Pancreas (tissue), 10 donors: ENCODE measurements at regions not wholly inside any gene's neighbourhood (a gene's known extent, or its start where the extent isn't known, plus 50 kb on each side); places are given as distances from the start of the nearest gene placed in this dataset.

Experiments
- ATAC-seq, 4 donors: fragments of 200-7000 bp; cut with Tn5 transposase; one replicate each; pipeline versions ENCODE4 v1.8.0 to v1.9.1; 2020; ENCODE audit warnings: mild to moderate bottlenecking in 4 of 4, moderate library complexity in 4 of 4
- DNase-seq, 6 donors: peaks; one replicate each; pipeline ENCODE4 v3.0.0-alpha.2; 2020
- FAIRE-seq: peaks from 2 replicates; lab custom pipeline; 2012; peaks lifted over from hg19 to GRCh38; lab: Jason Lieb, UNC
- H3K27ac ChIP-seq, 4 donors: fragments of 200-600 bp; sonication (generic); 1 replicate in 3 of 4; 2 replicates in 1 of 4; pipeline versions ENCODE4 v1.5.0 to v1.8.0; 2020
- H3K27me3 ChIP-seq, 4 donors: fragments of 200-600 bp; one replicate each; pipeline ENCODE4 v1.8.0; 2021
- H3K36me3 ChIP-seq, 3 donors: fragments of 200-600 bp; sonication (generic) in 1 of 3; one replicate each; pipeline versions ENCODE4 v1.5.0 to v1.8.0; 2020 to 2021
- H3K4me1 ChIP-seq, 3 donors: fragments of 200-600 bp; one replicate each; pipeline ENCODE4 v1.8.0; 2021
- H3K4me3 ChIP-seq, 4 donors: fragments of 200-600 bp; sonication (generic) in 2 of 4; one replicate each; pipeline versions ENCODE4 v1.5.0 to v1.8.0; 2020 to 2021
- H3K9me3 ChIP-seq, 4 donors: fragments of 200-600 bp; one replicate each; pipeline ENCODE4 v1.8.0; 2021
- WGBS, 2 donors: extraction: QIAGEN DNeasy Blood & Tissue Kit; methylation state at CpG; one replicate each; pipeline ENCODE4 v1.1.7; 2013; 5-methylcytosine and 5-hydroxymethylcytosine counted together
- intact Hi-C, 3 donors: fragments of 100-400 bp; cut with DNase I; formaldehyde crosslinking; loops; one replicate each; pipeline versions ENCODE4 v1.11.1 to v1.14.2; 2022
- TF ChIP-seq, protein P1 (sequence below), 4 donors: fragments of 200-600 bp; sonication (generic) in 3 of 4; IDR thresholded peaks; one replicate each; pipeline versions ENCODE4 v1.5.0 to v1.8.0; 2021; ENCODE audit warnings: antibody characterized with exemption in 4 of 4
- donor health status: healthy with polysubstance abuse.
- donor health status: DM: no; HTN: no; CAD: no; lungs with moderate emphysema.
- donor health status: DM: no; HTN: no; CAD: no.
- donor health status: control.
- donor health status: control.
- donor health status: Bipolar disorder and iron deficiency.
- donor health status: DM: yes; HTN: yes; CAD: no.
- donor health status: DM: no; HTN: no; CAD: no.
- donor health status: DM: no; HTN: no; CAD: no.
- donor health status: DM: yes; HTN: yes; CAD: no.

DNA sequence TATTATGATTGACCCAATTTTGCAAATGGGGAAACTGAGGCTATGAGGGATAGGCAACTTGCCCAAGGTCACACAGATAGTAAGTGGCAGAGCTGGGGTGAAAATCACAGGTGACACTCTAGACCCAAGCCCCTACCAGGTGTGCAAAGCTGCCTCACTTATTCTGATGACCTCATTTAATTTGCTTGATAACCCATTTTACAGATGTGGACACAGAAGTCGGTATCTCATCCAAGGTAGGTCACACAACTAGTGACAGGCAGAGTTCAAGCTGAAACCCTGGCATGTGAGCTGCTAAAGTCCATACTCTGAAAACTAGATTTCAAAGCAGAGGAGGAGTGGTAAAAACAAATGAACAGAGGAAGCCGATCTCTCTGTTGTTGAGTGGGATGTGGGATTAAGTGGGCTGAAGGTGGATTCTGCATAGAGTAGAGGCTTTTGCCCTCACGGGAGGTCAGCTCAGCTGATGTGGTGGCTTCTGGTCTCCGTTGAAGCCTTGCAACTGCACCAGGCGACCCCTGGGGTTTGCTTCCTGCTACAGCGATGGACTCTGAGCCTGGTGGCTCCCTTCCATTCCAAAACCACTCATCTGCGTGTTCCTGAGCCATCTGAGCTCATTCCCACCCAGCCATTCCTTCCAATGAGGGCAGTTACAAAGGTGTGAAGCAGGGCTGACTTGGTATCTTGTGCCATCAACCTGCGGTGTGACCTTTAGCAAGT, 164.3 kb upstream of the FHL2 start:
- ATAC-seq (no peak), FAIRE-seq (no peak), DNase-seq (no peak)
- TF ChIP-seq, protein P1, sequence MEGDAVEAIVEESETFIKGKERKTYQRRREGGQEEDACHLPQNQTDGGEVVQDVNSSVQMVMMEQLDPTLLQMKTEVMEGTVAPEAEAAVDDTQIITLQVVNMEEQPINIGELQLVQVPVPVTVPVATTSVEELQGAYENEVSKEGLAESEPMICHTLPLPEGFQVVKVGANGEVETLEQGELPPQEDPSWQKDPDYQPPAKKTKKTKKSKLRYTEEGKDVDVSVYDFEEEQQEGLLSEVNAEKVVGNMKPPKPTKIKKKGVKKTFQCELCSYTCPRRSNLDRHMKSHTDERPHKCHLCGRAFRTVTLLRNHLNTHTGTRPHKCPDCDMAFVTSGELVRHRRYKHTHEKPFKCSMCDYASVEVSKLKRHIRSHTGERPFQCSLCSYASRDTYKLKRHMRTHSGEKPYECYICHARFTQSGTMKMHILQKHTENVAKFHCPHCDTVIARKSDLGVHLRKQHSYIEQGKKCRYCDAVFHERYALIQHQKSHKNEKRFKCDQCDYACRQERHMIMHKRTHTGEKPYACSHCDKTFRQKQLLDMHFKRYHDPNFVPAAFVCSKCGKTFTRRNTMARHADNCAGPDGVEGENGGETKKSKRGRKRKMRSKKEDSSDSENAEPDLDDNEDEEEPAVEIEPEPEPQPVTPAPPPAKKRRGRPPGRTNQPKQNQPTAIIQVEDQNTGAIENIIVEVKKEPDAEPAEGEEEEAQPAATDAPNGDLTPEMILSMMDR (IDR thresholded peaks at IDR 0.05): no peak
- H3K4me3 ChIP-seq: no peak overlapping the region
- 65 to 72% methylated on average over 8 of the region's 8 CpGs for WGBS, 2 donors
- H3K27ac ChIP-seq: no peak overlapping the region
- H3K36me3 ChIP-seq: no peaks in the 10 kb centered on the region
- H3K4me1 ChIP-seq: no peaks in the 10 kb centered on the region
- no peaks in the 10 kb centered on the region for H3K27me3 ChIP-seq
- H3K9me3 ChIP-seq: no peaks in the 10 kb centered on the region
- intact Hi-C loops: no loop called here

DNA sequence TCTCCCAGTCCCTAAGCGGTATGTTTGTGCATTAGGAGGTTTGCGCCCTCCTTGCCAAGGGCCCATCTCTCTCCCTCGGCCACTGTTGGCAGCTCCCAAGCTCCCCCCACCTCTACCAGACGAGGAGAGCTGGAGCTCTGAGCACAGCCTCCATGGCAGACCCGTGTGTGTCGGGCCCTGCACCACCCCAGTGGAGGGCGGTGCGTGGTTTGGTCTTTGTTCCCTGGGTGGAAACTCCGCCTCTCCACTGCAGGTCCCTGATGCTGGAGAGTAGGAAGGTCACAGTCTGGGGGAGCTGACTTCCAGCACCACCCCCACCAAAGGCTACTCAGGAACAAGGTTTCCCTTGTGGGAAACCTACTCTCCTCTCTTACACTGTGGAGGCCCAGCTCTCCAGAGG, 162.6 kb upstream of the FHL2 start:
- intact Hi-C loops: no loop called here
- no peaks in the 10 kb centered on the region for H3K4me1 ChIP-seq
- ATAC-seq: no peak

DNA sequence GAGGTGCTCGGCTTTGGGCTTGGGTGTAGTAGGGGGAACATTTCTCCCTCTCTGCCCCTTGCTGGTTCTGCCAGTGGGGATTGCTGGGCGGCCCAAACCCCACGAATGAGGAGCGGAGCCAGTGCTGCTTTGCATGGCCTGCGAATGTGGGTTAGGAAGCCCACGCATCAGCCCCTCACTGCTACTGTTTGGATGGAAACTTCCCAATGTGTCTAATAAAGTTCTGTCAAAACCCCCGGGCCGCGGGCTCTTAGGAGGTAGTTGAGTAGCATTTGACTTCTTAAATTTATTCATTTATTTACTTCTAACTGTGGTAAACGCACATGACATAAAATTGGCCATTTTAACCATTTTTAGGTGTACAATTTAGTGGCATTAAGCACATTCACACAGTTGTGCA, 161.3 kb upstream of the FHL2 start:
- whole genome bisulfite sequencing, 2 donors: 73% methylated on average over 10 of the region's 10 CpGs
- no peak overlapping the region for H3K27ac ChIP-seq
- ATAC-seq (no peak), FAIRE-seq (no peak), DNase-seq (no peak)
- H3K9me3 ChIP-seq: no peaks in the 10 kb centered on the region
- no peaks in the 10 kb centered on the region for H3K36me3 ChIP-seq
- TF ChIP-seq, protein P1 (IDR thresholded peaks at IDR 0.05): no peak
- H3K4me1 ChIP-seq: no peaks in the 10 kb centered on the region
- no peaks in the 10 kb centered on the region for H3K27me3 ChIP-seq
- intact Hi-C loops: no loop called here
- H3K4me3 ChIP-seq: no peak overlapping the region

More for the DNA sequence above, 162.6 kb upstream of the FHL2 start:
- H3K27me3 ChIP-seq: no peaks in the 10 kb centered on the region
- H3K27ac ChIP-seq: no peak overlapping the region
- no peaks in the 10 kb centered on the region for H3K36me3 ChIP-seq
- no peaks in the 10 kb centered on the region for H3K9me3 ChIP-seq
- H3K4me3 ChIP-seq: no peak overlapping the region
- FAIRE-seq (no peak), DNase-seq (no peak)
- TF ChIP-seq, protein P1 (IDR thresholded peaks at IDR 0.05): no peak
- 79 to 80% methylated on average over 9 of the region's 9 CpGs for WGBS, 2 donors

DNA sequence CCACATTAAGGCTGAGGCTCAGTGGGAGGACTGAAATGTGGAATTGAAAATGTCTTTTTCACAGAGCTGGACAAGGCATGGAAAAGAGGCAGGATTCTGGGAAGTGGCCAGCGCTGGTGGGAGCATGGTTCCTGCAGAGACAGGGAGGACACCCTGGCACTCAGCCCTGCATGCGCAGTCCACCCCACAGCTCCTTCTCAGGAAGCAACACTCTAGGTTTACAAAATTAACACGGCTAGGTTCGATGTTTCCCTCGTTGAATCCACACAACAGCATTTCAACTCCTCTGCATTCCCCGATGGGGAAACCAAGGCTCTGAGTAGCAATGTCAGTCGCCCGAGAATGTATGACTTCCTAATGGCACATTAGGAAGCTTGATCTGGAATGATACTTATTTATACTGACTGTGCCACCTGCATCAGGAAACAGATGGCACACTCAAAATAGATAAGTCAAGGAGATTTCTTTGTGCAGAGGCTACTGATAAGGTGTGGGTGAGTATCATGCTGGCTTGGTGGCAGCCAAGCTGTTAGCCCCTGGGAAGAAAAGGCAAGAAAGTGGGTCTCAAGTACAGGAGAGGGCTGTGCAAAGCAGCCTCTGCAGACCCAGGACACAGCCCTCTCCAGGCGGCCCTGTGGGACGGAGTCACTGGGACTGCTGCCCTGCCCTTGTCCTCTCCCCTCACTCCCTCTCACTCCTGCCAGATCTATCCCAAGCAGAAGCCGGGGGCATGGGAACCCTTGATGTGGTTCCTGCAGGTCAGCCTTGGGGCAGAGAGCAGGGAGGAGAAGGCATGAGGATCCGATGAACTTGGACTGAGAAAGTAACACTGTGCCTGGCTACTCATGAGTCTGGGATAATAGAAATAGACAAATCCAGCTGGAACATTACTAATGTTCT, 158.4 kb upstream of the FHL2 start:
- intact Hi-C loops: no loop called here
- Histone ChIP-seq H3K27ac (no peak overlapping the region), H3K4me1 (no peaks in the 10 kb centered on the region), H3K9me3 (no peaks in the 10 kb centered on the region), H3K4me3 (no peak overlapping the region), H3K27me3 (no peaks in the 10 kb centered on the region), H3K36me3 (no peaks in the 10 kb centered on the region)
- 47 to 52% methylated on average over 12 of the region's 12 CpGs for WGBS, 2 donors
- FAIRE-seq (no peak), DNase-seq (no peak), ATAC-seq (peak in 1 of 4 donors; percentile 25)
- TF ChIP-seq, protein P1 (IDR thresholded peaks at IDR 0.05): no peak
